NCI-H1417 treated with DMSO at 0.1 percent for 48 hours (cell line): ENCODE measurements at regions not wholly inside any gene's neighbourhood (a gene's known extent, or its start where the extent isn't known, plus 50 kb on each side); places are given as distances from the start of the nearest gene placed in this dataset.

Experiments
- DNase-seq: peaks from one replicate; lab custom pipeline; 2025; lab: John Stamatoyannopoulos, UW

DNA sequence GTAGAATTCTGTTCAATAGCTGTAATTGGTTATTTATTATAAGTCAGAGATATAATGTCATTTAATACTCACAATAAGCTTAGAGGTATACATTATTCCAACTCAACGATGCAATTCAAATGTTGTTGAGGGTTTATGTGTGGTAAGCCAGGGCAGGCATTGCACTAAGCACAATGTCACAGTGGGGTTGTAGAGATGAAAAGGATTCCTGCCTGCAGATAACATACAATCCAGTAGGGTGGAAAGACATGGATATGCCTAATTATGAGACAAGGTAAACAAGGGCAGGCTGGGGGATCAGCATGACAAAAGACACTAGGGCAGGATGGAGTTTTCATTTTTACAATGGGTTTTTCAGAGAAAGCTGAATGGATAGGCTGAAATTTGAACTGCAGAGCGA, 98.7 kb upstream of the PALM2AKAP2 start:
- DNase-seq = no peak

DNA sequence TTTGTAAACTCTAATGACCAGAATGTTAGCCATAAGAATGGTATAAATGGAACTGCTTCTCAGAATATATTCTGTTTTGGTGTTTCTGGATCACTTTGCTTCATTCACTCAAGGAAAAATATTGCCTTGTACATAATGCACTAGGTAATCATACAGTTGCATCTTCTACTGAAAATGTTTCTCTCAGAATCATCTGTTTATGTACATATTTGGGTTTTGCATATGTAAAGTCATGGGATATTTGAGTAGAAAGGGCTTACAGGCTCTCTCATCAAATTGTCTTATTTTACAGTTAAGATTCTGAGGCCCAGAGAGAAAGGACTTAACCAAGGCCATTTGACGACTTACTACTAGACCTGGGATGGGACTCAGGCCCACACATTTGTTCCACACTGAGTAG, 97.8 kb upstream of the PALM2AKAP2 start:
- DNase-seq = no peak

DNA sequence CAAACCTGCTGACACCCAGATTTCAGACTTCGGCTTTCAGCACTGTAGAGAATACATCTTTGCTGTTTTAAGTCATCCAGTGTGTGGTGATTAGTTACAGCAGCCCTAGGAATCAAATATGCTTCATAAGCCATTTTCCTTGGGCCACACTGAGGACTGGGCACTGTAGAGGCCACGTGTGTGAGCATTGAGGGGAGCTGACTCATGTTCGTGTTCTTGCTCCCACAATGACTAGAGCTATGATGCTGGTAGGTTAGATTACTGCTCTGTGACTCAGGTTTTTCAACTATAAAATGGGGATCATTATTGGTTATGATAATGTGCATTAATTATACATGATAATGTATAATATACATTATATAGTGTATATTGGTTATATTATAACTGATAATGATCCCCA, 96.5 kb upstream of the PALM2AKAP2 start:
- DNase-seq = no peak

DNA sequence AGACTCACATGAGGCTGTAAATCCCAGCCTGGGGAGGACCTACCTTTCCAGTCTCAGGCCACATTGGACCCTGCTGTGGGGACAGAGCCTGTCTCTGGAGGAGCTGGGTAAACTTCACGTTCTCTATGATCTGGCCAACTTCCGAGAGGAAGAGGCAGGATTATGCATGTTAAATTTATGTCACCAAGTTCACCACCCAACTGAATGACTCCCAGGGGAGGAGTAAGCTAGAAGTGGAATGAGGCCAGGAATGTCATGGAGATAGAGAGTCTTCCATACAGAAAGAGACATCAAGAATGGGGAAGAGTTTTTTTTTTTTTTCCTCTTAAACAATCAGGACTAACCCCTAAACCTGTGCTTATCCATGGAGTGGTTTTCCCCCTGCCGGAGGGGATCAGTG, 90.3 kb upstream of the PALM2AKAP2 start:
- no peak for DNase-seq

DNA sequence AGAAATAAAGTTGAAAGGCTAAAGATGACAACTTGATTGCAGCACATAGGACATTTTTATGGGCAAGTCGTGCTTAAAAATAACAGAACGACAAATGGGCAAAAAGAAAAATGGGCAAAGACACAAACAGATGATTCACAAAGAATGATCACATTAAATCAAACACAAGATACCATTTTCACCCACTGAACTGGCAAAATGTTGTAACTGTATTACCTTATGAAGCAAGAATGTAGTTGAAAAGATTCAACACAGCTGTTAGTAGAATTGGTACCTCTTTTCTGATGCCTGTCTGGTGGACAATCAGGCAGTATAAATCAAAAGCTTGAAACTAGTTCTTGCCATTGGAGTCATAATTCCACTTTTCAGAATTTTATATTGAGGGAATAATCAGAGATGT, 81.0 kb upstream of the PALM2AKAP2 start:
- no peak for DNase-seq

DNA sequence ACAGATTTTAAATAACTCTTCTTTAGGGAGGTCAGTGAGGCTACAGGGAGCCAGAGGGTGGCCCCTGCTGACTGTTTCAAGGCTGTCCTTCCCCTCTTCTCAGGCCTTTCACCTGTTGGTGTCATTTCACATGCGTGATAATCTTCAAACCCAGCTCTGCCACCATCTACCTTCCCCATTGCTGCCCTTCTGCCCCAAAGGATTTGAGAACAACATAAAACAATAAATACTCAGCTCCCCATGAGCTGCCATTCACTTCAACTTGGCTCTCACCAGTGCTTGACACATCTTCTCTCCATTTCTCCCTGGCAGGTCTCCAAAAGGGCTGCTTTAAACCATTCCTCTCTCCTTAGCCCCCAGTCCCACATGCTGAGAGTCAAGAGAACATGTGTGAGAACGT, 75.5 kb upstream of the PALM2AKAP2 start:
- no peak for DNase-seq

DNA sequence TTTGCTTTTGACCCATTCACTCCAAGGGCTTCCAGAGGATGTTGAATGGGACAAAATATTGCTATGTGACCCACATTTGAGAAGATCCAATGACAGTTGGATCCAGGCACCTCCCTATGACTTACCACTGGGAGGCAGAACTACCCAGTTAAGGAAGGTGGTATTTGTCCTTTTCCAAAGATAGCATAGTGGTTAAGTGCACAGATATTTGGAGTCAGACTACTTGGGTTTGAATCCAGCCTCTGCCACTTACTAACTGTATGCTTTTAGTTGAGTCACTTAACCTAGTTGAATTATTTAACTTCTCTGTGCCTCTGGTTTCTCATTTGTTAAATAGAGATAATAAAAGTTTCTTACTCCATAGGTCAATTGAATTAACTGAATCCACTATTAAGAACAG, 74.5 kb upstream of the PALM2AKAP2 start:
- no peak for DNase-seq

DNA sequence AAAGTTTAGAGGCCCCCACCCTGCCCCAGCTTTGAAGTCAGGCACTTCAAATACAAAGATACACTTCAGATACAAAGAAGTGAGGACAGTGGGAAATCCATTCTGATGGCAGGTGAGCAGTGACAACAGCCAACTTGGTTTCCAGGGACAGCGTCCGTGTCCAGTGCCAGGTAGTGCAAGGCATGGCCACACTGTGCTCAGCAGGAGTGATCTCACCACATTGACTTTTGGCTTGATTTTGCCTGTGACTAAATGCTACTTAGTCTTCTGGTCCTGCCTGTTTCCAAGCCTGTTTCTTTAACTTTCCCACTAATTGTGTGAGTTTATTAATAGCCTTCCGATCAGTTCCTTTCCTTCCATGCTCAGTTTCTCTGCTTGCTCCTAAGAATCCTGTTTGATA, 72.6 kb upstream of the PALM2AKAP2 start:
- DNase-seq = no peak

DNA sequence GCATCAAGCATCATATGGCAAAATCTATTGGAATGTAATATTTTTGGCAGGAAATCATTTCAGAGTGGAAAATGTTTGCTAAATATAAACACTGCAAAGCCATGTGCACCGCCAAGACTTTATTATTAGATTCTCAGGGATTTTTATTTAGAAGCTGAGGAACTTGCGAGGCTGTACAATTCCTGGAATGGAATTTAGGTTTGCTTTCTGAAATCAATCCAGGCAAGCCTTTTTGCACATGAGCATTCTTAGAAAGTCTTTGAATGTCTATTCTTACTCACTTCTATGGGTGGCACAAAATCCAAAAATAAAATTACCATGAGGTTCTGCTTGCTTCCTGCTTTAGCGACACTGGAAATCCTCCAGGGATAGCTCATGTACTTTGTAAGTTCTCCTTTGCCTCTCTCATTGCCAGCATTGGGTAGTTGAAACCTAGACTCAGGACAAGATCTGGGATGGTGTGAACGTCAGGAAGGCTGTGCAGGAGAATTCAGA, 71.5 kb upstream of the PALM2AKAP2 start:
- DNase-seq = no peak

DNA sequence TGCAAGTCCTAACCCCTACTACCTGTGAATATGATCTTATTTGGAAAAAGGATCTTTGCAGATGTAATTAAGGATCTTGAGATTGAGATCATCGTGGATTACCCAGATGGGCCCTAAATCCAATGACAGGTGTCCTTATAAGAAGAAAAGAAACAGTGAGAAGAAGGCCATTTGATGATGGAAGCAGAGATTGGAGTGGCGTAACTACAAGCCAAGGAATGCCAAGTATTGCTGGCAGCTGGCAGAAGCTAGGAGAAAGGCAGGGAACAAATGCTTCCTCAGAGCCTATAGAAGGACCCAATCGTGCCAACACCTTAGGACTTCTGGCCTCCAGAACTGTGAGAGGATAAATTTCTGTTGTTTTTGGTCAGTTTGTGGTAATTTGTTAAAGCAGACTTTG, 70.1 kb upstream of the PALM2AKAP2 start:
- DNase-seq = no peak

DNA sequence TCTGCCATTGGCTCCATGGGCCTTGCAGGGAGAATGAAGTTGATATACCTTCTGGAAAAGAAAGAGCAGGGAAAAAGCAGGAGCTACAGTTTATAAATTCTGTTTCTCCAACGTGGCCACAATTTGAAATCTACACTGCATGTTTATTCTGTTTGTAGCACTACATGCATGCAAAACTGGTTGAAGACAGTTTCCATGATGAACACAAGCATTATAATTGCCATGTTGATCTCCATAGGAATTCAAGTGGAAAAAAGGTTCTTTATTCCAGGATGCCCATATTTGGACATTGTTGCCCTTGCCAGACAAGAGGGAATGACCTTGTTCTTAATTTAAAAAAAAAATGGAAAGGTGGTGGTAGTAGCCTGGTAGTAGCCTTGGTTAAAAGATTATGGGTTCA, 69.2 kb upstream of the PALM2AKAP2 start:
- no peak for DNase-seq

DNA sequence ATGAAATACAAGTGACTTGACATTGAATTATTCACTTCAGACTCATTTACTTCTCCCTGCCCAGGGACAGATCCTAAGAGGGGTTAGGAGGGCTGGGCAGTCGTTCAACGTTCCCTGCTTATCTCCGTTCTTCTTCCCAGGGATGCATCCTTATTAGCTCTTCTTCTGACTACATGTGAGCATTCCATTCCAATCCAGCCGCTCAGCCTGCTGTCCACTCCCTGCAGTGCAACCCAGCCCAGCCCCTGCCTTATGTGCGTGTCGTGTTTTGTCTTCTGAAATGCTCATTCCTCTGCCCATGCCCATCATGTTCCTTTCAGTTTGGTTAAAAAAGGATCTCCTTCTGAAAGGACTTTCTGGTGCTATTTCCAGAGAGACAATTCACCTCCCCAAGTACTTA, 64.7 kb upstream of the PALM2AKAP2 start:
- no peak for DNase-seq

DNA sequence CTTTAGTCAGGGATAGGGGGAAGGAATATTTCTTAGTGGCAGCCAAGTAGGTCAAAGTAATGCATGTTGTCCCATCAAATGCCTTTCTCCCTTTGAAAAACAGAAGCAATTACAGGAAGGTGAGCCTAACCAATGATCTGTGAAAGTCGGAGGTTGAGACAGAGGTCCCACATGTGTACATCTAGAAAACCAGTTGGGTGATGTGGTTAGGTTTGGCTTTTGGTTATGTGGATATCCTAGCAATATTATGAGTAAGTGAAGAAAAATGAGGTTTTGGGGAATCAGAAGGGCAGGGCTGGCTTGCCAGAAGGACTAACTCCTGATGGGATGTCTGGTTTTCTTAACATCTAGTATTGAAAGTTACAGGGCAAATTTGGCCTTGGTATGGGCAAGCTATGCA, 63.4 kb upstream of the PALM2AKAP2 start:
- DNase-seq = no peak

DNA sequence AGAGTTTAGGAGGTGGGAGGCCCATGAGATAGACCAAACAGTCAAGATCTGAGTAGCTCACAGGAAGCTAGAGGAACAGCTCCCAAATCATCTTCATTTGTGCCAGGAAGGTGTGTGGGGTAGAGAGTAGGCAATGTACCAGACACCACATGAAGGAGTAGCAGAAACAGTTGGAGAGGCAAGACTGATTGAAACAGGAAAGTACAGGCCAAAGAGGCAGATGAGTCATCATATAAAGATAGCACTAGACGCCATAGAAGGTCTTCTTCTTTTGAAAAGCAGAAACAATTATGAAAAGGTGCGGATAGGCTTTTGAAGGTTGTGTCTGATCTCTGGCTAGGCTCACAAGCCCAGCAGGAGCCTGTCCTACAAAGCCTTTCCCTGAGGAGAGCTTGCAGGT, 62.7 kb upstream of the PALM2AKAP2 start:
- no peak for DNase-seq

DNA sequence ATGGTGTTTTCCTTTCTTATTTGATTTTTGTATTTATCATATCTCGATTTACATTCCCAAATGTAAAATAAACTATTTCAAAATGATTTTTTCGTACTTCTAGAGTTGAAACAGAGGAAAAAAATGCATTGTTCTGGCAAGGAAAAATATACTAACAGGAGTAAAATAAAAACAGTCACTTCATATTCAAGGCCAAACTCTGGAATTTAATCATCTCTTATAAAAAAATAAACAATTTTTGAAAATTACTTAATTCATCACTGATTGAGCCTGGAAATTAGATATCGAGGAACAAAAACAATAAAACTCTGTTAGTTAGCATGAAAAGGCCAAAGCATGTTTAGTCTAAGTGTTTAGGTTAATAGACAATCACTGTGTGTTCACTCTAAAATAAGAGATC, 61.1 kb upstream of the PALM2AKAP2 start:
- no peak for DNase-seq

DNA sequence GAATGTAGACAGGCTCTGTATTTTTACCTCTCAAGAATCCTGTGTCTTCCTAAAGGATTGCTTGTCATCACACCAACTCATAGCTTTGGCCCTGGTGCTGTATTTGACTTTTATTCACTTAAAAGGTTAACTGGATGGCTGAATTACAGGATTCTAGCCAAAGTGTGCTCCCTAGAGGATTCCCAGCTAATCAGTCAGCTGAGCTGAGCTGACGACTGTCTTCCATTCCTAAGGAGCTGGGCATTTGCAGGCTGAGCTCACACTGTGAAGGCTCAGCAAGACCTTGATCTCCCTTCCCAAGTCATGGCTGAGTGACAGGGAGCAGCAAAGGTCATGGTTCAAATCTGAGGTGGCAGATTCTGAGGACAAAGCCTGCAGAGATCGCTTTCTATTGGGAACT, 59.0 kb upstream of the PALM2AKAP2 start:
- DNase-seq = no peak

DNA sequence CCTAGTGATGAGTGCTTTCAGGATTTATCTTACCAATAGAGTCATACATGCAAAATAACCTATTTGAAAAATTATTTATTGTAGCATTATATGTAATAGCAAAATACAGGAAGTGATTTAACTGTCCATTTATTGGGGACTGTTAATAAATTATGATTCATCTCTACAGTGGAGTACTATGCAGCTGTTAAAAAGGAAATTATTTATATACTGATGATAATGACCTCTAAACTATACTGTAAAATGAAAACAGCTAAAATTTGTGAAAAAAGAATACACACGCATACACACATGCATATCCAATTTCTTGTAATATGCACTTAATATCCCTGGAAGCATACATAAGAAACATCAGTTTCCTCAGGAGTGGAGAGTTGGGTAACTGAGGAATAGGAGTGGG, 58.0 kb upstream of the PALM2AKAP2 start:
- no peak for DNase-seq

DNA sequence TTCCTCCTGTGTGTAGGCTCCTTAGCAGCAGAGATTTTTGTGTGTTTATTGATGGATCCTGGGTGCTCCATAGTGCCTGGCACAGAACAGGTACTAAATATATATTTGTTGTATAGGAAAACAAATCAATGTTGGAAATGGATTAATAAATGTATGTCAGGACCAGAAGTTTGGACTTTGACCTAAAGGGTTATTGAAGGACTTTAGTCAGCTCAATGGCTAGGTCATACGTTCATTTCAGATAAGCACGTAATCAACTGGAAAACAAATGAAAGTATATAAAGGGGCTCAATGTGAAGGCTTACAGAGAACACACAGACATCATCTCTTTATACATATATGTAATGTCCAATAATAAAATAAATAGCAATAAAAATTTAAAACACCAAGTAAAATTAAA, 56.2 kb upstream of the PALM2AKAP2 start:
- DNase-seq = no peak

DNA sequence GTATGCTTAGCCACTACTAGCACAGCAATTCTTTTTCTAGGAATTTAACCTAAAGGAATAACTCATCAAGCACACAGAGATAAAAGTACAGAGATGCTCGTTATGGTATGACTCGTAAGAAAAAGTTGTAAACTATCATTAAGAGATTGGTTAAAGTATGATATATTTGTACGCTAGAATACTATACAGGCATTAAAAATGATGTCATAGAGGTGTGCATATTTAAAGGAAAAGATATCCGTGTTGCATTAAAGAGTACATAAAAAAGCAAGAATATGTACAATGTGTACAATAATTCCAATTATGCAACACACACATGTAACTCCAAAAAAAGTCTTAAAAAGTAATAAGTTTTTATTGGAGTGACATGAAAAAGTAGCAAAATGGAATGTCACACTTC, 54.5 kb upstream of the PALM2AKAP2 start:
- DNase-seq = no peak

DNA sequence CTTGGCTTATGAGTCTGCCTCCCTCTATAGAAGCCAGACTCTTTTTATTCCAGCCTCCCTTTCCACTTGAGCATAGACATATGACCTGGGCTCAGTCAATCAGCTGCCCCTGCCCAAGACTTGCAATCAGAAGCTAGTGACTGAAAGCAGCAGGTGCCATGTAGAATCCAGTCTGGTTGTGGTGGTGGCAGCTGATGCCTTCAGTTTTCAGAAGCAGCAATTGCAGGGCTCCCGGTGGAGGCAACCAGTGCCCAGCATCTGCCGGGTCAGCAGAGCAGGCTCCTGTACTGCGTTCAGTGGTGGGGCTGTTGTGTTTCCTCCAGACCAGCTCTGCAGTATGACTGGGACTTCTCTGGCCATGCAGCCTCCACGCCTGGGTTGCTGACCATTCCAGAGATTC, 53.9 kb upstream of the PALM2AKAP2 start:
- no peak for DNase-seq

DNA sequence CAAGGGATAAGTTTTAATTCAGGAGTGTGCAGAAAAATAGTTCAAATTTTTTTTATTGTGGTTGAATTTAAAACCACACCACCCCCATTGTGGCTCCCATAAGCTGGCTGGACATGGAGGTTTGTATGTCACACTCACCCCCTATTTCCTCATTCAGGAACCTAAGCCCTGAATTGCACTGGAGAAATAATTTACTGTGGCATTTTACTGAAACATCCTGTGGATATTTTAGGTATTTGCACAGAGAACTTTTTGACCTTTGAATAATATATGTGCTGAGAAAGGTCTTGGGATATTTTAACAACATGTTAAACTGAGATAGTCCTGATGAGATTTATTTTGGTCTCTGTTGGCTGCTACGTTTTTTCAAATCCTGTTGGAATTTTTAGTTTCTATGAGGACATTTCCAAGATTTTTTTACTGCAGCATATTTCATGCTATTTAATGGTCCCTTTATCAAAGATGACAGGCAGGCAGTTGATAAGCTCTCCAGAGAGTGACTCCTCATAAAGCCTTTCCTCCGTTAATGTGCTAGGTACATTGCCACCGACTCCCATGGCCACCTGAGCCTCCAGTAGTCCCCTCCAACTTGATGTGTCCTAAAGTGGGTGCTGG, 51.2 kb upstream of the PALM2AKAP2 start:
- DNase-seq = no peak

DNA sequence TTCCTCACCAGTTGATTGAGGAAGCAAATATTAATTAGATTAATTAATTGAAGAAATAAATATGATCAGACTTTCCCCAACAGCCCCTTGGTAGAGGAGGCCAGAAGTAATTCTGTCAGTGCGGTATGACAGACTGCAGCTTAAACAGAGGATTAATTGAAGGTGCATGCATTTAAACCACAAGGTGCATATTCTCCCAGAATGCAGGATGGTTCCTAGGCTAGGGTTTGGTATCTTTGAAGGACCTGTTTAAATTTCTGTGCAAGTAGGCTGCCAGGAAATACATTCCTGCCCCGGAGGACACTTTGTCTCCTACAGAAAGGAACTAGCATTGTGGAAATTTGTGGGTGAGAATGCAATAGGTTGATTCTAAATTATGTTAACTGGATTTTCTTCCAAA, 50.5 kb upstream of the PALM2AKAP2 start:
- DNase-seq = no peak
